Neuronal stem cell (in vitro differentiated cells): ENCODE measurements at regions not wholly inside any gene's neighbourhood (a gene's known extent, or its start where the extent isn't known, plus 50 kb on each side); places are given as distances from the start of the nearest gene placed in this dataset.
A peak's percentile ranks its signal among the peaks of the same experiment; 100 is the strongest.
"Not testable (repeated sequence)": the region's sequence is repeated elsewhere in the genome, so short reads cannot be mapped to it uniquely, and the experiment has no call there.

Experiments
- DNase-seq: peaks from one replicate; pipeline ENCODE4 v3.0.0-alpha.2; 2013; ENCODE audit warnings: low spot score
- H2AFZ ChIP-seq: one replicate; pipeline ENCODE4 v1.6.1; 2013; ENCODE audit warnings: mild to moderate bottlenecking, low read length, inconsistent platforms
- H2AK5ac ChIP-seq: 2 replicates; pipeline ENCODE4 v1.6.1; 2013; ENCODE audit warnings: low read depth, mild to moderate bottlenecking, inconsistent platforms, low read length, moderate library complexity, mixed read lengths
- H2BK120ac ChIP-seq: 2 replicates; pipeline ENCODE4 v1.6.1; 2013; ENCODE audit warnings: low read depth, mild to moderate bottlenecking, inconsistent platforms, low read length, moderate library complexity, mixed read lengths
- H2BK12ac ChIP-seq: one replicate; pipeline ENCODE4 v1.6.1; 2013; ENCODE audit warnings: low read length, inconsistent platforms
- H2BK15ac ChIP-seq: 2 replicates; pipeline ENCODE4 v1.6.1; 2013; ENCODE audit warnings: mild to moderate bottlenecking, low read length, inconsistent platforms, mixed read lengths
- H2BK5ac ChIP-seq: one replicate; pipeline ENCODE4 v1.6.1; 2013; ENCODE audit warnings: inconsistent platforms, mild to moderate bottlenecking, low read length, moderate library complexity
- H3K14ac ChIP-seq: one replicate; pipeline ENCODE4 v1.6.1; 2013; ENCODE audit warnings: low read length, inconsistent platforms
- H3K18ac ChIP-seq: 2 replicates; pipeline ENCODE4 v1.6.1; 2013; ENCODE audit warnings: low read length, inconsistent platforms
- H3K23ac ChIP-seq: 2 replicates; pipeline ENCODE4 v1.6.1; 2013; ENCODE audit warnings: low read depth, mild to moderate bottlenecking, mixed read lengths, low read length, inconsistent platforms; ENCODE audit not compliant: poor library complexity
- H3K27ac ChIP-seq: replicated peaks from 3 replicates; pipeline ENCODE4 v1.5.1; 2013; ENCODE audit warnings: low read length, inconsistent platforms
- H3K27me3 ChIP-seq, 3 experiments: 2 replicates each; pipeline ENCODE4 v1.6.1; 2013; ENCODE audit warnings: low read length in 3 of 3, mild to moderate bottlenecking in 2 of 3, inconsistent platforms in 1 of 3, low read depth in 1 of 3, mixed read lengths in 1 of 3, moderate library complexity in 1 of 3; ENCODE audit not compliant: control insufficient read depth in 3 of 3, insufficient read depth in 3 of 3
- H3K36me3 ChIP-seq, 2 donors: replicated peaks in 1 of 2; 2 replicates each; pipeline ENCODE4 v1.6.1; 2013; ENCODE audit warnings: low read length in 2 of 2; ENCODE audit not compliant: control insufficient read depth in 2 of 2, insufficient read depth in 2 of 2
- H3K4ac ChIP-seq: 2 replicates; pipeline ENCODE4 v1.6.1; 2013; ENCODE audit warnings: inconsistent platforms, mild to moderate bottlenecking, low read length, moderate library complexity
- H3K4me1 ChIP-seq, 2 donors: 1 replicate in 1 of 2; 2 replicates in 1 of 2; pipeline ENCODE4 v1.6.1; 2013; ENCODE audit warnings: low read length in 2 of 2, low read depth in 1 of 2; ENCODE audit not compliant: control insufficient read depth in 2 of 2, insufficient read depth in 1 of 2
- H3K4me2 ChIP-seq: one replicate; pipeline ENCODE4 v1.6.1; 2013; ENCODE audit warnings: mild to moderate bottlenecking, low read length, inconsistent platforms; ENCODE audit not compliant: insufficient read depth, poor library complexity, severe bottlenecking
- H3K4me3 ChIP-seq, 2 donors: 2 replicates each; pipeline ENCODE4 v1.5.1; 2013; ENCODE audit warnings: low read length in 2 of 2, mild to moderate bottlenecking in 2 of 2, inconsistent platforms in 1 of 2, moderate library complexity in 1 of 2
- H3K79me1 ChIP-seq: one replicate; pipeline ENCODE4 v1.6.1; 2013; ENCODE audit warnings: low read depth, mild to moderate bottlenecking, inconsistent platforms, low read length, moderate library complexity
- H3K9ac ChIP-seq: one replicate; pipeline ENCODE4 v1.6.1; 2013; ENCODE audit warnings: mild to moderate bottlenecking, low read depth, low read length, inconsistent platforms; ENCODE audit not compliant: poor library complexity
- H3K9me3 ChIP-seq, 2 donors: replicated peaks in 1 of 2; 2 replicates each; pipeline versions ENCODE3 to v1.6.1; 2013; ENCODE audit warnings: low read length in 2 of 2, mild to moderate bottlenecking in 2 of 2, inconsistent platforms in 1 of 2, low read depth in 1 of 2, mixed read lengths in 1 of 2, moderate library complexity in 1 of 2; ENCODE audit not compliant: control insufficient read depth in 2 of 2, insufficient read depth in 1 of 2
- H4K8ac ChIP-seq: one replicate; pipeline ENCODE4 v1.6.1; 2013; ENCODE audit warnings: low read depth, mild to moderate bottlenecking, inconsistent platforms, low read length, moderate library complexity
- H4K91ac ChIP-seq: one replicate; pipeline ENCODE4 v1.6.1; 2013; ENCODE audit warnings: low read length, low read depth, mild to moderate bottlenecking, inconsistent platforms; ENCODE audit not compliant: poor library complexity
- WGBS, 2 donors: extraction: QIAGEN DNeasy Blood & Tissue Kit; methylation state at CpG; one replicate each; pipeline ENCODE4 v1.1.7; 2013; ENCODE audit warnings: missing lambda C conversion rate in 2 of 2, mixed read lengths in 1 of 2; ENCODE audit not compliant: insufficient read length in 2 of 2, insufficient replicate concordance in 1 of 2; ENCODE audit errors: extremely low coverage in 2 of 2; 5-methylcytosine and 5-hydroxymethylcytosine counted together

DNA sequence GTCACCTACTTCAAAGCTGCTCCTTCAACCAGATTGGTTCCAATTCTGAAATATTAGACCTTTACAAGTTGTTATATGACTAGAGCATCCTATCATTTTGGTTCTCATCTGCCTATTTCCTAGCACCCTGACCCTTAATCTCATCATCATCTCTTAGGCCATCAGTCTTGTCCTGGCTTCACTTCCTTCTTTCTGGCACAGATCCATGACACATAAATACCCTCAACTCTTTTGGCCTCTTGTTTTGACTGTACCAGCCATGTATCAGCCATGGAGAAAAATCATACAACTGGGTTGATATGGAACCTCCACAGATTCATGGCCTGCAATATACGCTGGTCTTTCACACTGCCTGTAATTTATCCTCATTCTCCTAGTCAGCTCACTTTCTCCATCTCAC lies 123.1 kb upstream of the FBXL17 start:
- Histone ChIP-seq H4K91ac (no peak overlapping the region), H3K18ac (no peak overlapping the region), H3K27me3 (no peaks in the 10 kb centered on the region), H3K4me1 (no peaks in the 10 kb centered on the region), H4K8ac (no peak overlapping the region), H3K4ac (no peak overlapping the region), H3K9me3 (no peaks in the 10 kb centered on the region), H3K4me2 (no peak overlapping the region), H3K27ac (no peak overlapping the region), H2AFZ (no peak overlapping the region), H3K9ac (no peak overlapping the region), H2AK5ac (no peak overlapping the region), H3K14ac (no peak overlapping the region), H3K4me3 (no peak overlapping the region), H3K36me3 (no peaks in the 10 kb centered on the region), H3K23ac (no peak overlapping the region), H2BK5ac (no peak overlapping the region), H3K79me1 (no peaks in the 10 kb centered on the region), H2BK12ac (no peak overlapping the region), H2BK120ac (no peak overlapping the region), H2BK15ac (no peak overlapping the region)
- no peak for DNase-seq
- WGBS, 2 donors = no CpG with 5 or more reads among the region's 1 CpG

DNA sequence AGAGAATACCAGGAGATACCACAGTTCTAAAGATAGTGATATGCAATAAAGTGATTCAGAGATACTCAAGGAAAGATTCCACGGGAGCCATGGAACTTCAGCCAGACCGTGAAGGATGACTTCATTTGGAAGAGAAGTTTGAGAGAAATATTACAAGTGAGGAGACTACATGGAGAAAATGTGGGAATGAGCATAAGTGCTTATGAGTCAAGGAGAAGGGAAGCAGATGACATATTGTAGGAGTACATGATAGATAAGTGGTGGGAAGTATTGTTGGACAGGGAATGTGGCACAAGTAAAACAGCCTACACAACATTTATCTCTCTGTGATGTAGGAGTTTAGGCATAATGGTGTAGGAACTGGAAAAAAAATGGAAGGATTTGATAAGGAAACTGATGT lies 122.1 kb upstream of the FBXL17 start:
- H3K27ac ChIP-seq = no peak overlapping the region
- H2BK120ac ChIP-seq = no peak overlapping the region
- no peak overlapping the region for H3K9ac ChIP-seq
- no peak overlapping the region for H3K4me2 ChIP-seq
- H3K36me3 ChIP-seq = no peaks in the 10 kb centered on the region
- WGBS, 2 donors = no CpG with 5 or more reads among the region's 2 CpGs
- no peaks in the 10 kb centered on the region for H3K9me3 ChIP-seq
- no peak overlapping the region for H4K91ac ChIP-seq
- H3K27me3 ChIP-seq = no peaks in the 10 kb centered on the region
- H3K14ac ChIP-seq = no peak overlapping the region
- H3K79me1 ChIP-seq = no peaks in the 10 kb centered on the region
- no peak overlapping the region for H3K4me3 ChIP-seq
- H2BK5ac ChIP-seq = no peak overlapping the region
- no peaks in the 10 kb centered on the region for H3K4me1 ChIP-seq
- no peak for DNase-seq
- H4K8ac ChIP-seq = no peak overlapping the region
- no peak overlapping the region for H3K23ac ChIP-seq
- no peak overlapping the region for H3K4ac ChIP-seq
- no peak overlapping the region for H2AK5ac ChIP-seq
- no peak overlapping the region for H2BK12ac ChIP-seq
- no peak overlapping the region for H2AFZ ChIP-seq
- H3K18ac ChIP-seq = no peak overlapping the region
- H2BK15ac ChIP-seq = no peak overlapping the region

DNA sequence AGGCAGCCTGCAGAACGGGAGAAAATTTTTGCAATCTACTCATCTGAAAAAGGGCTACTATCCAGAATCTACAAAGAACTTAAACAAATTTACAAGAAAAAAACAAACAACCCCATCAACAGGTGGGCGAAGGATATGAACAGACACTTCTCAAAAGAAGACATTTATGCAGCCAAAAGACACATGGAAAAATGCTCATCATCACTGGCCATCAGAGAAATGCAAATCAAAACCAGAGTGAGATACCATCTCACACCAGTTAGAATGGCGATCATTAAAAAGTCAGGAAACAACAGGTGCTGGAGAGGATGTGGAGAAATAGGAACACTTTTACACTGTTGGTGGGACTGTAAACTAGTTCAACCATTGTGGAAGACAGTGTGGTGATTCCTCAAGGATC lies 113.7 kb upstream of the FBXL17 start:
- H3K4me3 ChIP-seq, H2BK120ac ChIP-seq, H3K27me3 ChIP-seq, H3K9ac ChIP-seq, H4K91ac ChIP-seq, H3K79me1 ChIP-seq, H2AFZ ChIP-seq, H3K4ac ChIP-seq, H2BK12ac ChIP-seq, H3K9me3 ChIP-seq, H3K18ac ChIP-seq, H2AK5ac ChIP-seq, H3K36me3 ChIP-seq, H3K27ac ChIP-seq, H3K4me2 ChIP-seq, DNase-seq, H2BK5ac ChIP-seq, H3K23ac ChIP-seq, H3K4me1 ChIP-seq, H3K14ac ChIP-seq, H2BK15ac ChIP-seq, H4K8ac ChIP-seq: not testable (repeated sequence)
- WGBS, 2 donors = no CpG with 5 or more reads among the region's 3 CpGs

DNA sequence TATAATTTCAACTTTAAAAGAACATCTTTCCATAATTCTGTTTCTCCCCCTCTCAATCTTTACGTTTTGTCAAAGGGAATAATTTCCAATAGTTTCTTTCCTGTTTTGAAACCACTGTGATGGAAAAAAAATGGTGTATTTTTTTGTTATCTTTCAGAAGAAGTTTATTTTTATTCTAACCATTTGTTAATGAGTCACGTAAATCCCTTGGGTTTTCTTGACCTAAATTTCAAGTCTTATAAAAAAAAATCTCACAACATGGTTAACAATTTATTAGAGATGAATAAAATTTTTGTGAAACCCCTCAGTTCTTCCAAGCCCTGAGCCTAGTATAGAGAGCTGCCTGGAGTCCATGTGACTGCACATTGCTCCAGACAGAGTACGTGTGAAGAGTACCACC lies 106.1 kb upstream of the FBXL17 start:
- no peak overlapping the region for H4K8ac ChIP-seq
- H2AK5ac ChIP-seq = no peak overlapping the region
- H3K79me1 ChIP-seq = no peaks in the 10 kb centered on the region
- WGBS, 2 donors = no CpG with 5 or more reads among the region's 3 CpGs
- H3K36me3 ChIP-seq = no peaks in the 10 kb centered on the region
- H3K27ac ChIP-seq = no peak overlapping the region
- H3K14ac ChIP-seq = no peak overlapping the region
- no peaks in the 10 kb centered on the region for H3K4me1 ChIP-seq
- no peak overlapping the region for H4K91ac ChIP-seq
- DNase-seq = no peak
- H2BK15ac ChIP-seq = no peak overlapping the region
- no peak overlapping the region for H3K9ac ChIP-seq
- no peak overlapping the region for H3K23ac ChIP-seq
- H2AFZ ChIP-seq = no peak overlapping the region
- H3K9me3 ChIP-seq = no peaks in the 10 kb centered on the region
- no peak overlapping the region for H2BK5ac ChIP-seq
- peak overlapping the region; percentile 13 for H3K18ac ChIP-seq
- H3K27me3 ChIP-seq = no peaks in the 10 kb centered on the region
- H2BK120ac ChIP-seq = no peak overlapping the region
- no peak overlapping the region for H3K4me2 ChIP-seq
- H2BK12ac ChIP-seq = no peak overlapping the region
- no peak overlapping the region for H3K4me3 ChIP-seq
- peak overlapping the region; percentile 53 for H3K4ac ChIP-seq
